Osteoblast (primary cell): ENCODE measurements at regions not wholly inside any gene's neighbourhood (a gene's known extent, or its start where the extent isn't known, plus 50 kb on each side); places are given as distances from the start of the nearest gene placed in this dataset.

Source experiments
- DNase-seq: peaks from one replicate; pipeline ENCODE4 v3.0.0; 2011; ENCODE audit warnings: low spot score, mixed read lengths; ENCODE audit not compliant: insufficient read length; ENCODE audit errors: missing footprints
- H2AFZ ChIP-seq: 2 replicates; pipeline ENCODE4 v1.6.0; 2011; ENCODE audit warnings: mild to moderate bottlenecking, low read length
- H3K27ac ChIP-seq: 2 replicates; pipeline ENCODE4 v1.5.1; 2011; ENCODE audit warnings: mild to moderate bottlenecking, low read depth, low read length, moderate library complexity
- H3K27me3 ChIP-seq: 2 replicates; pipeline ENCODE4 v1.6.0; 2012; ENCODE audit warnings: mild to moderate bottlenecking, control low read depth, inconsistent platforms, low read length, moderate library complexity; ENCODE audit not compliant: insufficient read depth
- H3K36me3 ChIP-seq: 2 replicates; pipeline ENCODE4 v1.5.1; 2011; ENCODE audit warnings: mild to moderate bottlenecking, low read length, control low read depth, moderate library complexity; ENCODE audit not compliant: insufficient read depth
- H3K4me1 ChIP-seq: 2 replicates; pipeline ENCODE4 v1.5.1; 2011; ENCODE audit warnings: mild to moderate bottlenecking, low read length, control low read depth, moderate library complexity; ENCODE audit not compliant: insufficient read depth
- H3K4me2 ChIP-seq: 2 replicates; pipeline ENCODE4 v1.6.0; 2011; ENCODE audit warnings: mild to moderate bottlenecking, low read length; ENCODE audit not compliant: insufficient read depth
- H3K4me3 ChIP-seq: fragments of 200-600 bp; sonication (generic); 3 replicates; pipeline ENCODE4 v1.5.1; 2012; ENCODE audit warnings: mild to moderate bottlenecking, low read length, inconsistent platforms; ENCODE audit not compliant: insufficient read depth
- H3K79me2 ChIP-seq: 2 replicates; pipeline ENCODE4 v1.6.0; 2012; ENCODE audit warnings: mild to moderate bottlenecking, low read length, control low read depth, inconsistent platforms; ENCODE audit not compliant: insufficient read depth
- H3K9me3 ChIP-seq: 2 replicates; pipeline ENCODE4 v1.5.1; 2011; ENCODE audit warnings: low read depth, low read length, control low read depth
- H4K20me1 ChIP-seq: 2 replicates; pipeline ENCODE4 v1.6.0; 2012; ENCODE audit warnings: mild to moderate bottlenecking, low read length, control low read depth; ENCODE audit not compliant: insufficient read depth
- TF ChIP-seq, protein P1 (sequence below): IDR thresholded peaks from 2 replicates; pipeline ENCODE4 v1.5.1; 2011; ENCODE audit warnings: mild to moderate bottlenecking, low read depth, low read length, moderate library complexity; ENCODE audit errors: extremely low read depth

DNA sequence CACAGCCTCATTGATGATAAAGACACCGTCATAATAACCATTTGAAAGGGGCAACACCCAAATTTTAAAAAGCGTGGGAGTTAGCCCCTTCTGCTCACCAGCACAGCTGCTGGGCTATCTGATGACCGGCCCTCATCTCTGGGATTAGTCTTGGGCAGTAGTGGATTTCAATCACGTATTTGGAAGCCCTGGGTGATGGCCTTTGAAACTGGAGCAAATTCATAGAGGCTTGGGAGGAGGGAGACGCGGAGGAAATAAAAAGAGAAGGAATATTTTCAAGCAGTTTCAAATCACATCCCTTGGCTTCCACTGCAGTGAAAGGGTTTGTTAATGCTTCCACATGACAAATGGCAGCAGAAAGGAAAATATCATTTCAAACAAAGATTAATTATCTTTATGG lies 357.8 kb downstream of the ZNF516 start:
- Histone ChIP-seq H3K4me1 (no peaks in the 10 kb centered on the region), H3K36me3 (no peaks in the 10 kb centered on the region), H4K20me1 (no peaks in the 10 kb centered on the region), H3K4me2 (no peak overlapping the region), H3K4me3 (no peak overlapping the region), H3K27me3 (no peaks in the 10 kb centered on the region), H2AFZ (no peak overlapping the region), H3K27ac (no peak overlapping the region), H3K79me2 (no peaks in the 10 kb centered on the region), H3K9me3 (no peaks in the 10 kb centered on the region)
- TF ChIP-seq, protein P1, sequence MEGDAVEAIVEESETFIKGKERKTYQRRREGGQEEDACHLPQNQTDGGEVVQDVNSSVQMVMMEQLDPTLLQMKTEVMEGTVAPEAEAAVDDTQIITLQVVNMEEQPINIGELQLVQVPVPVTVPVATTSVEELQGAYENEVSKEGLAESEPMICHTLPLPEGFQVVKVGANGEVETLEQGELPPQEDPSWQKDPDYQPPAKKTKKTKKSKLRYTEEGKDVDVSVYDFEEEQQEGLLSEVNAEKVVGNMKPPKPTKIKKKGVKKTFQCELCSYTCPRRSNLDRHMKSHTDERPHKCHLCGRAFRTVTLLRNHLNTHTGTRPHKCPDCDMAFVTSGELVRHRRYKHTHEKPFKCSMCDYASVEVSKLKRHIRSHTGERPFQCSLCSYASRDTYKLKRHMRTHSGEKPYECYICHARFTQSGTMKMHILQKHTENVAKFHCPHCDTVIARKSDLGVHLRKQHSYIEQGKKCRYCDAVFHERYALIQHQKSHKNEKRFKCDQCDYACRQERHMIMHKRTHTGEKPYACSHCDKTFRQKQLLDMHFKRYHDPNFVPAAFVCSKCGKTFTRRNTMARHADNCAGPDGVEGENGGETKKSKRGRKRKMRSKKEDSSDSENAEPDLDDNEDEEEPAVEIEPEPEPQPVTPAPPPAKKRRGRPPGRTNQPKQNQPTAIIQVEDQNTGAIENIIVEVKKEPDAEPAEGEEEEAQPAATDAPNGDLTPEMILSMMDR: no peak
- no peak for DNase-seq

DNA sequence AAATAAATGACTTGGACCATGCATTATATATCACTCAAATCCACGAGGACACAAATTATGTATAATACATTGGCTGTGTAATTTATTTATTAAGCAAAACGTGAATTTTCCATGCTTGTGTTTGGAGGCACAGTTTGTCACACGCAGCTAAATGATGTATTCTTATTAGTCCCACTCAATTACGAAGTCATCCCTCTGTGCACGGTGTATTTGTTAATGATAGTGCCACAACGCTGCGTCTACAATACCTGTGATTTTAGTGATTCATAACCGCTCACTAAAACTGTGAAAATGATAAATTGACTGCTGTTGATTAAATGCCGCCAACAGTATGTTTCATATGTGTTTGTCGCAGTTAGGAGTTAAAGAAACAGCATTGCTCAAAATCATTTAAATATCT lies 358.3 kb downstream of the ZNF516 start:
- Histone ChIP-seq H3K27ac (no peak overlapping the region), H2AFZ (no peak overlapping the region), H3K9me3 (no peaks in the 10 kb centered on the region), H3K4me2 (no peak overlapping the region), H3K4me3 (no peak overlapping the region), H3K4me1 (no peaks in the 10 kb centered on the region), H3K79me2 (no peaks in the 10 kb centered on the region), H3K36me3 (no peaks in the 10 kb centered on the region), H4K20me1 (no peaks in the 10 kb centered on the region), H3K27me3 (no peaks in the 10 kb centered on the region)
- DNase-seq: peak; percentile 76
- TF ChIP-seq, protein P1: no peak

DNA sequence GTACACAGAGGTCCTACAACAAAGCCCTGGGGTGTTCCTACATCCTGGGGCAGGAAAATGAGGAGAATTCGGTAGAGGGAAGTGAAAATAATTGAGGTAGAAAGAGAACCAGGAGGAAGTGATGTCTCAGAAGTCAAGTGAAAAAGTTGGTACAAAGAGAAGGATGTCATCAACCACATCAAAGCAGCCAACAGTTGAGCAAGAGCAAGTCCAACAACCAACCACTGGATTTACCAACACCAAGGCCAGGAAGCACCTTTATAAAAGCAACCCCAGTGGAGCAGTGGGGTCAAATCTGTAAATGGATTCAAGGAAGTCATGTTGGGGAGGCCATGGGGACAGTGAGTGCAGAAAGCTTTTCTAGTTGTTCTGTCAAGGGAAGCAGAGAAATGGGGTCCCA lies 360.4 kb downstream of the ZNF516 start:
- DNase-seq: no peak
- Histone ChIP-seq H3K9me3 (no peaks in the 10 kb centered on the region), H3K36me3 (no peaks in the 10 kb centered on the region), H4K20me1 (no peaks in the 10 kb centered on the region), H3K4me3 (no peak overlapping the region), H3K4me1 (no peaks in the 10 kb centered on the region), H2AFZ (no peak overlapping the region), H3K27me3 (no peaks in the 10 kb centered on the region), H3K27ac (no peak overlapping the region), H3K4me2 (no peak overlapping the region), H3K79me2 (no peaks in the 10 kb centered on the region)
- TF ChIP-seq, protein P1: no peak

- Histone ChIP-seq H3K9me3 (no peaks in the 10 kb centered on the region), H4K20me1 (no peaks in the 10 kb centered on the region), H2AFZ (no peak overlapping the region), H3K27ac (no peak overlapping the region), H3K4me1 (no peaks in the 10 kb centered on the region), H3K4me3 (no peak overlapping the region), H3K36me3 (no peaks in the 10 kb centered on the region), H3K27me3 (no peaks in the 10 kb centered on the region), H3K4me2 (no peak overlapping the region), H3K79me2 (no peaks in the 10 kb centered on the region)
- TF ChIP-seq, protein P1: no peak
- no peak for DNase-seq
Observed at GRCh38 chr18:76133873-76134272, 361.2 kb downstream of the ZNF516 start.
